ENCODE measurements at regions not wholly inside any gene's neighbourhood (a gene's known extent, or its start where the extent isn't known, plus 50 kb on each side); places are given as distances from the start of the nearest gene placed in this dataset.

GRCh38 chr7:156251861-156252260, 388.7 kb upstream of the RNF32 start:
- TF ChIP-seq CTCF (IDR thresholded peaks at IDR 0.05) (no peak), POLR2AphosphoS5 (IDR thresholded peaks at IDR 0.05) (no peak), POLR2A (IDR thresholded peaks at IDR 0.05) (no peak), EP300 (IDR thresholded peaks at IDR 0.05) (no peak)

All from suprapubic skin (tissue), 4 donors.